GM21576 (cell line): ENCODE measurements at regions not wholly inside any gene's neighbourhood (a gene's known extent, or its start where the extent isn't known, plus 50 kb on each side); places are given as distances from the start of the nearest gene placed in this dataset.
"Not testable (repeated sequence)": the region's sequence is repeated elsewhere in the genome, so short reads cannot be mapped to it uniquely, and the experiment has no call there.

Source experiments
- ATAC-seq: cut with Tn5 transposase; IDR thresholded peaks from one replicate; pipeline ENCODE4 v1.9.1; 2021; ENCODE audit warnings: mild to moderate bottlenecking, moderate library complexity; ENCODE audit not compliant: unreplicated experiment

GRCh38 chr5:92019376-92019990, 636.4 kb upstream of the ARRDC3 start:
- no peak for ATAC-seq

- ATAC-seq, result no peak
Observed at GRCh38 chr5:92017776-92018175, 634.7 kb upstream of the ARRDC3 start.

- not testable (repeated sequence) for ATAC-seq
Observed at GRCh38 chr5:92011845-92012244, 628.7 kb upstream of the ARRDC3 start.

- no peak for ATAC-seq
Observed at GRCh38 chr5:92003806-92004205, 620.7 kb upstream of the ARRDC3 start.

GRCh38 chr5:92002721-92003274, 619.7 kb upstream of the ARRDC3 start:
- ATAC-seq, result no peak

- ATAC-seq, result no peak
Observed at GRCh38 chr5:91998774-91999173, 615.7 kb upstream of the ARRDC3 start.

- ATAC-seq, result no peak
Observed at GRCh38 chr5:91983869-91984268, 600.8 kb upstream of the ARRDC3 start.

GRCh38 chr5:91978221-91978882, 595.2 kb upstream of the ARRDC3 start:
- ATAC-seq, result no peak

GRCh38 chr5:91977579-91977978, 594.5 kb upstream of the ARRDC3 start:
- ATAC-seq, result no peak

- ATAC-seq, result no peak
Observed at GRCh38 chr5:91976451-91976850, 593.3 kb upstream of the ARRDC3 start.

GRCh38 chr5:91963166-91963565, 580.0 kb upstream of the ARRDC3 start:
- no peak for ATAC-seq

GRCh38 chr5:91957666-91958065, 574.5 kb upstream of the ARRDC3 start:
- no peak for ATAC-seq

- ATAC-seq, result no peak
Observed at GRCh38 chr5:91956738-91957137, 573.6 kb upstream of the ARRDC3 start.

GRCh38 chr5:91955610-91956009, 572.5 kb upstream of the ARRDC3 start:
- ATAC-seq, result no peak

- ATAC-seq, result no peak
Observed at GRCh38 chr5:91954136-91954535, 571.0 kb upstream of the ARRDC3 start.

GRCh38 chr5:91950328-91950727, 567.2 kb upstream of the ARRDC3 start:
- ATAC-seq, result no peak

- no peak for ATAC-seq
Observed at GRCh38 chr5:91946870-91947269, 563.8 kb upstream of the ARRDC3 start.

GRCh38 chr5:91941588-91941987, 558.5 kb upstream of the ARRDC3 start:
- no peak for ATAC-seq

- ATAC-seq, result no peak
Observed at GRCh38 chr5:91938441-91938840, 555.3 kb upstream of the ARRDC3 start.

- ATAC-seq, result no peak
Observed at GRCh38 chr5:91937121-91937520, 554.0 kb upstream of the ARRDC3 start.

GRCh38 chr5:91929522-91929817, 546.4 kb upstream of the ARRDC3 start:
- ATAC-seq, result no peak

- ATAC-seq, result no peak
Observed at GRCh38 chr5:91928754-91929521, 545.8 kb upstream of the ARRDC3 start.
